PC-3 (cell line): ENCODE measurements at regions not wholly inside any gene's neighbourhood (a gene's known extent, or its start where the extent isn't known, plus 50 kb on each side); places are given as distances from the start of the nearest gene placed in this dataset.

ENCODE experiments used
- CTCF ChIP-seq: fragments of 300-600 bp; sonication (generic); conservative IDR thresholded peaks from 2 replicates; pipeline ENCODE4 v1.5.1; 2017; ENCODE audit warnings: antibody characterized with exemption, low read depth, mild to moderate bottlenecking, low read length
- EZH2 ChIP-seq: fragments of 300-600 bp; sonication (generic); IDR thresholded peaks from one replicate; pipeline ENCODE4 v1.6.1; 2017; ENCODE audit warnings: antibody characterized with exemption, mild to moderate bottlenecking, low read length; ENCODE audit not compliant: unreplicated experiment
- EZH2phosphoT487 ChIP-seq: fragments of 300-600 bp; sonication (generic); IDR thresholded peaks from 2 replicates; pipeline ENCODE4 v1.6.1; 2018; ENCODE audit warnings: mild to moderate bottlenecking, antibody characterized with exemption, low read length, borderline replicate concordance

- TF ChIP-seq CTCF (no peak), EZH2phosphoT487 (no peak), EZH2 (no peak)
Observed at GRCh38 chr6:134667111-134667510, 282.8 kb downstream of the ALDH8A1 start.
